NCI-H2227 treated with DMSO at 0.1 percent for 48 hours (cell line): ENCODE measurements at regions not wholly inside any gene's neighbourhood (a gene's known extent, or its start where the extent isn't known, plus 50 kb on each side); places are given as distances from the start of the nearest gene placed in this dataset.
"Not testable (repeated sequence)": the region's sequence is repeated elsewhere in the genome, so short reads cannot be mapped to it uniquely, and the experiment has no call there.

Source experiments
- DNase-seq: peaks from one replicate; lab custom pipeline; 2025; lab: John Stamatoyannopoulos, UW

DNA sequence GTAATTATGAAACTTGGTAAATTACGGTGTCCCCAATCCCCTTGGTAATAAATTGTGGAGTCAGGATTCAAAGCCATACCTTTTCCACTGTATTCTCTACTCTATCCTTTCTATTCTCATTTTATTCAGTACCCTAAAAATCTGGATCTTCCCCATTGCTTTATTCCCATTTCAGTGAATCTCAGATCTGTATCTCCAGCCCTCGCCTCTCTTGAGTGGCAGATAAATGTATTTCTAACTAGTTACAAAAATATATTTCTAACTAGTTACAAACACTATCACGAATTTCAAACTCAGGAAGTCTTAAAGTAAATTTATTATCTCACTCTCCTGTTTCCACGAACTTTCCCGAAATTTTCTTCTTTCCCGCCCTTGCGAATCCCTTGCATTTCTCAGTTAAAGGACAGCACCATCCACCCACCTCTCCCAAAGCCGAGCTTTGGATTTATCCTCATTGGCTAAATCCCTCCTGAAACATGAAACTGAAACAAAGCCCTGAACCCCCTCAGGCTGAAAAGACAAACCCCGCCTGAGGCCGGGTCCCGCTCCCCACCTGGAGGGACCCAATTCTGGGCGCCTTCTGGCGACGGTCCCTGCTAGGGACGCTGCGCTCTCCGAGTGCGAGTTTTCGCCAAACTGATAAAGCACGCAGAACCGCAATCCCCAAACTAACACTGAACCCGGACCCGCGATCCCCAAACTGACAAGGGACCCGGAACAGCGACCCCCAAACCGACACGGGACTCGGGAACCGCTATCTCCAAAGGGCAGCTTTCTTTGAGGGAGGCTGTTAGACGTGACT lies 164.3 kb upstream of the PABPC3 start:
- no peak for DNase-seq

GRCh38 chr13:24933106-24934023 lies 162.6 kb upstream of the PABPC3 start:
- not testable (repeated sequence) for DNase-seq

GRCh38 chr13:24934024-24934385 lies 161.9 kb upstream of the PABPC3 start:
- not testable (repeated sequence) for DNase-seq

GRCh38 chr13:24938966-24939365 lies 157.0 kb upstream of the PABPC3 start:
- no peak for DNase-seq

DNA sequence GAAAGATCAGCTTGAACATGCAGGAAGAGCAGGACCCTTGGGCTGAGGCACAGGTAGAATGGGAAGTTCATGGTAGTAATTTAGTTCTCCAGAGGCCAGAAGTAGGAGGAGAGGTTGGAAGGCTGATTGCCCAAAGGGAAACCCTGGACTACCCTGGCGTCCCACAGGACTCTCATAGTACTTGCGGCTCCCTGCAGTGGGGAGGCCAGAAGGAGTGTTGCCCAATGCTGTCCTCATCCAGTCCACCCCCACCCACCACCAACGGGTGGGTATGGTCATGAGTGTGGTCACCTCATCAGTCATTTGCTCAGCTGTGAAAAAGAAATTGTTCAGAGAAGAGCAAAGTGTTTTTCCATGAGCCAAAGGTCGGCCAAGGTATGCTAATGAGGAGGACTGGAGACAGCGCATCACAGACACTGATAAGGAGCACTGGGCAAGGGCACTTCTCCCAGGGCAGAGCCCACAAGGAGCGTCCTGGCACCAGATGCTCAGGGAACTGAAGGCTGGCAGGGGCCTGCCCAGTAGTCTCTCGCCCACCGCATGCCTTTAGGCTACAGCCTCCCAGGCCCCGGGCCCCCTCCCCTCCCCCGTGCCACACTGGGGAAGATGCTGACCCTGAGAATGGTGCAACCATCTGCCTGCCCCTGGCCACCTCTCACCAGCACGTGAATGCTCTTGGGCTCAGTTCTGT lies 154.8 kb upstream of the PABPC3 start:
- DNase-seq, result not testable (repeated sequence)

DNA sequence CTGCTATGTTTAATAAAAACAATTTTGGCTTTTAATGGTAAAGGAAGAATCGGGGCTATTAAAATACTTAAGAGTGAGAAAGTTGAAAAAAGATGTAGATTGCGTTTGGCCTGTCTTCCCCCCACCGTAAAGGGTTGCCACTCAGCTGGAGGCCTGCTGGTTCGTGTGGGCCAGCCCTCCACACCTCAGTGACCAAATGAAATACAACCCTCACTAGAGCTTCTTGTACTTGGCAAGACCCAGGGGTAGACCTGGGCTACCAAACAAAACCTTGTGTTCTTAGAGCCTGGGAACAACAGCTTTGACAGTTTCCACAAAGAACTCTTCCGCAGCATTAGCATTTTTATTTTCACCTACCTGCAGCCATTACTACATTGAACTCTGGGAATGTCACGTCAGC lies 152.8 kb upstream of the PABPC3 start:
- no peak for DNase-seq

GRCh38 chr13:24944073-24944472 lies 151.9 kb upstream of the PABPC3 start:
- not testable (repeated sequence) for DNase-seq

GRCh38 chr13:24948977-24949376 lies 147.0 kb upstream of the PABPC3 start:
- not testable (repeated sequence) for DNase-seq

DNA sequence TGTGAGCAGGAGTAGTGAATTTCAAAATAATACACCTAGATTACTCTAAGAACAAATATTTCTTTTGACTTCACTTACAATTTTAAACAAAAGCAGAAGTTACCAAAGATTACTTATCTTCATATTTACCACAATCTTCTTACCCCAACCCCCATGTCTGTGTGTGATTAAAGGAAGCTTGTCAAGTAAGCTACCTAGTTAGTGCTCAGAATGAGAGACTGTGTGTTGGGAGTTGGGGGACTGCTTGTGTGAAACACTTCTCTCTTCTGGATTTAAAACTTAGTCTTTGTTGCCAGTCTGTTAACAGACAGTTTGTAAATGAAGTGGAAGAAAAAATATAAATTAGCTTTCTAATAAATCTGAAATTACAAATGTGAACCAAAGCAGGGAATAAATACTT lies 145.3 kb upstream of the PABPC3 start:
- DNase-seq, result not testable (repeated sequence)

DNA sequence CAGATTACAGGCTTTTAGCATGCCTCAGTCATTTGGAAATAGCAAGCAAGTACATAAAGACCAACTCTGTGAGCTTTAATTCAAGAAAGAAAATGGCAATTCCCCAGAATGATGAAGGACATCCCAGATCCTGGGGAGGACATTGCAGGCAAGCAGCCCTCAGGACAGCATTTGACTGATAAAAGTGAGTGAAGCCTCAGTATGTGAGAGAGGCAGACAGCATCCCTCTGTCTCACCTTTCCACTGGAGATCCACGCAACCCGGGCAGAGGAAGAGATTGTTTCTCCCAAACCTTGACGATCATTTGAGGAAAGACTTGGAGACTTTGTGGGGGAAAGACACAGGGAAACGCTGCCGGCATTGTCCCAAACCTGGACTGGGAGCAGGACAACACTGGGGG lies 128.0 kb upstream of the PABPC3 start:
- DNase-seq, result not testable (repeated sequence)

DNA sequence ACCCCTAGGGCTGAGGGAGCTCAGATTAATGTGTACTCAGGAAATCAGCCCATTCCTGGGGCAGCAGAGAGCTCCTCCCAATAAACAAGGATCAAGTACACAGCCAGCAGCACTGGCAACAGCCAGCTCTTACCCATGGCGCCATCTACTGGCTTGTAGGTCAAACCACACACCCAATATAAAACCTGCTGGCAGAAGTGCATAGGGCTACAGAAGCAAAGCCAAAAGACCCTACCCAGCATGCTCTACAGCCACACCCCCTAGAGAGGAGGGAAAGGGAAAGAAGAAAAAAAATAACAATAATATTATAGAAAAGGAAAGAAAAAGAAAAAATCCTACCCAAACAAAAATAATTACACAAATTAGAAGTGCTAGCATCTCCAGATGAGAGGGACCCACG lies 127.5 kb upstream of the PABPC3 start:
- not testable (repeated sequence) for DNase-seq

DNA sequence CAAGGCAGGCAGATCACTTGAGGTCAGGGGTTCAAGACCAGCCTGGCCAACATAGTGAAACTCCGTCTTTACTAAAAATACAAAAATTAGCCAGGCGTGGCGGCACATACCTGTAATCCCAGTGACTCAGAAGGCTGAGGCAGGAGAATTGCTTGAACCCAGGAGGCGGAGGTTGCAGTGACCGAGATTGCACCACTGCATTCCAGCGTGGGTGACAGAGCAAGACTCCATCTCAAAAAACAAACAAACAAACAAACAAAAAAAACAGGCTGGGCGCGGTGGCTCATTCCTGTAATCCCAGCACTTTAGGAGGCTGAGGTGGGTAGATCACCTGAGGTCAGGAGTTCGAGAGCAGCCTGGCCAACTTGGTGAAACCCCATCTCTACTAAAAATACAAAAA lies 122.8 kb upstream of the PABPC3 start:
- DNase-seq, result not testable (repeated sequence)

DNA sequence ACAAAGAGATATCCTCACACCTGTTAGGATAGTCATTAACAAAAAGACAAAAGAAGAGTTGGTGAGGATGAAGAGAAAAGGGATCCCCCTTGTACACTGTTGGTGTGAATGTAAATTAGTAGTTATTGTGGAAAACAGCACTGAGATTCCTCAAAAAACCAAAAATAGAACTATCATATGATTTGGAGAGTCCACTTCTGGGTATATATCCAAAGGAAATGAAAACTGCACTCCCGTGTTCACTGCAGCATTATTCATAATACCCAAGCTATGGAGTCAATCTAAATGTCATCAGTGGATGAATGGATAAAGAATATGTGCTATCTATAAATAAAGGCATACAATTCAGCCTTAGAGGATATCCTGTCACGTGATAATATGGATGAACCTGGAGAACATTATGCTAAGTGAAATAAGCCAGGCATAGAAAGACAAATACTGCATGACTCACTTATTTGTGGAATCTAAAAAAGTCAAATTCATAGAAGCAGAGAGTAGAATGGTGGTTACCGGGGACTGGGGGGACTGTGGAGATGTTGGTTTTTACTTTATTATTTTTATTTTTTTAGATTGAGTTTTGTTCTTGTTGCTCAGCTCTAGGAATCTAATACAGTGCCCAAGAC lies 114.6 kb upstream of the PABPC3 start:
- DNase-seq, result not testable (repeated sequence)

DNA sequence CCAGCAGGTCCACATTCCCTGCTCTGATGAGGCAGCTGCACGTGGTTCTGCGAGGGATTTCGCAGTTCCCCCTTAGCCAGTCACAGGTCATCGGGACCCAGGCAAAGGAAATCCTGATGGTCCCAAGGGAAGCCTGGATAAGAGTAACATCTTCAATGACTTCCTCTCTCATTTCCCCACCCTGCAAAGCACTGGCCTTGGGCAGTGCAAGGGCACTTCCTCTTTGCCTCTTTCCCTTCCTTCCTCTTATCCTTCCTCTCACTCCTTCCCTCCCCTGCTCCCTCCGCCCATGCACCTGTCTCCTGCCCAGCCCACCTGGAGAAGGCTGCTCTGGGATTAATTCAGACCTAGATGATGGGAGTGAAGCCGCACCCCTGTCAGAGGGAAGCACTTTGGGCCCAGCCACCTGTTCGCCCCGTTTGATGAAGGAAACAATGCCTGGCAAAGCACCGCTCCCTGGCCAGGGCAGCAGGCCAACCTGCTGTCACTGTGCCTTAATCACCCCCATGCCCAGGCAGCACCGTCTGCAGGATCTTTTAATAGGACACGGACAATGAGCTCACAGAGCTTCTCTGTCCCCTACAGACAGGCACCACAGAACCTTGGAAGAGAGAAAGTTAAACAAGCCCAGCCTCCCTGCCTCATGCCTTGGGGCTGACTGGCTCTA lies 113.5 kb upstream of the PABPC3 start:
- no peak for DNase-seq

- DNase-seq, result no peak
Measured at GRCh38 chr13:24983094-24983493, 112.8 kb upstream of the PABPC3 start.

GRCh38 chr13:24984134-24984533 lies 111.8 kb upstream of the PABPC3 start:
- DNase-seq, result no peak

DNA sequence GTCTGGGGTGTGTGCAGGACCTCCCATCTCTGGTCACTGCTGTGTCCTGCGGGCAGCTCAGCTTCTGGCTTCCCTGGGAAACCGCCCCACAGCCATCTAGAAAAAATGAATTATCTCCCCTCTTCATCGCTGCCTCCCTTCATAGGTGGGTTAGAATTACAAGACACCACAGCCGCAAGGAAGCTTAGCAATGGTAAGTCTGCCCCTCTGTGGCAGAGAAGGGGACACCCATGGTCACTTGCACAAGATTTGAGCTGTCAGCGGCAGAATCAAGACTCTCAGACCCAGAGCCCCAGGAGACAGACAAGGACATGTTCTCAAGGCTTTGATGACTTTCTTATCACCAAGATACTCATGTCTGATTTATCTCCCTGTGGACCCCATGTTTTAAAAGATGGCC lies 110.8 kb upstream of the PABPC3 start:
- no peak for DNase-seq

DNA sequence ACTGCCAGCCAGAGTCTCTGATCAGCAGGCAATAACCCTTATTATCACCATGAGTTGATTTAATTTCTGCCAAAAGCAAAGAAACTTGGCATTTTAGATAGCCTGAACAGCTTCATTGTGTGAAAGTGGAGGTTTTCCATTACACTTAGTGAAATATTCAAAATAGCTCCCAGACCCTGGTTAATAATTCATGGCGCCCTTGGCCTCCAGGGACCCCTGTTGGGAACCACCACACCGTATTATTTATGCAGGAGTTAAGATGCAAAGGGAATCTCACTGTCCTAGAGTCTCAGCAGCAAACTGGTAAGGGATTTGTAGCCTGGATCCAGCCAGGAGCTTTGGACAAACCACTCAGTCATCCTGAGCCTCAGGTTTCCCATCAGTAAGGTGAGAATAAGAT lies 110.0 kb upstream of the PABPC3 start:
- DNase-seq, result no peak

GRCh38 chr13:24986826-24987225 lies 109.1 kb upstream of the PABPC3 start:
- no peak for DNase-seq

- not testable (repeated sequence) for DNase-seq
Measured at GRCh38 chr13:24989959-24990358, 106.0 kb upstream of the PABPC3 start.

DNA sequence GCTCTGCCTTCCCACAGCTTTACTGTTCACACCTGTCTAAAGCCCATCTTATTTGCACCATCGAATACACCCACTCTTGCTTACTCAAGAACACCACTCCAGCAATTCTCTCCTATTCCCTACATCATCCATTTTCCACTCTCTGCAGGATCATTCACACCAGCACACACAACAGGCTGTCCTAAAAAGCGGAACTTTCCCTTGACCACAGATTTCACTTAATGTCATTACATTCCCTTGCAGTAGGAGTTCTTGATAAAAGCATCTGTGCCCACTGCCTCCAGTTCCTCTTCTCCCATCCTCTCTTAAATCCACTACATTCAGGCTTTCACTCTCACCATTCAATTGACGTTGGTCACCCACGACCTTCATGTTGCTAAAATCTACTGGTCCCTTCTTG lies 103.0 kb upstream of the PABPC3 start:
- DNase-seq, result not testable (repeated sequence)
